NCI-H345 treated with DMSO at 0.1 percent for 48 hours (cell line): ENCODE measurements at regions not wholly inside any gene's neighbourhood (a gene's known extent, or its start where the extent isn't known, plus 50 kb on each side); places are given as distances from the start of the nearest gene placed in this dataset.

ENCODE experiments used
- DNase-seq: peaks from one replicate; lab custom pipeline; 2025; ENCODE audit not compliant: unreplicated experiment; lab: John Stamatoyannopoulos, UW

DNA sequence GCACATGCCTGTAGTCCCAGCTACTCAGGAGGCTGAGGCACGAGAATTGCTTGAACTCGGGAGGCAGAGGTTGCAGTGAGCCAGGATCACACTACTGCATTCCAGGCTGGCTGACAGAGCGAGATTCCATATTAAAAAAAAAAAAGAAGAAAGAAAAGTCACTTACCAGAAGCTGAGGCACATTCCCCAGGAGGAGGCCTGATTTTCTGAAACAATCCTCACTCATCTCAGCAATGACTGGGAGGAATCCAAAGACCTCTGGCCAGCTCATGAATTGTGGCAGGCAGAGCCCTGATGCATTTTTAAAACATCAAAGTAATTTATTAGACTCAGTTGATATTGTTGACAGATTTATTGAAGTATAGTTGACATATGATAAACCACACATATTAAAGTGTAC is 206.3 kb downstream of the FOXO1 start:
- no peak for DNase-seq

DNA sequence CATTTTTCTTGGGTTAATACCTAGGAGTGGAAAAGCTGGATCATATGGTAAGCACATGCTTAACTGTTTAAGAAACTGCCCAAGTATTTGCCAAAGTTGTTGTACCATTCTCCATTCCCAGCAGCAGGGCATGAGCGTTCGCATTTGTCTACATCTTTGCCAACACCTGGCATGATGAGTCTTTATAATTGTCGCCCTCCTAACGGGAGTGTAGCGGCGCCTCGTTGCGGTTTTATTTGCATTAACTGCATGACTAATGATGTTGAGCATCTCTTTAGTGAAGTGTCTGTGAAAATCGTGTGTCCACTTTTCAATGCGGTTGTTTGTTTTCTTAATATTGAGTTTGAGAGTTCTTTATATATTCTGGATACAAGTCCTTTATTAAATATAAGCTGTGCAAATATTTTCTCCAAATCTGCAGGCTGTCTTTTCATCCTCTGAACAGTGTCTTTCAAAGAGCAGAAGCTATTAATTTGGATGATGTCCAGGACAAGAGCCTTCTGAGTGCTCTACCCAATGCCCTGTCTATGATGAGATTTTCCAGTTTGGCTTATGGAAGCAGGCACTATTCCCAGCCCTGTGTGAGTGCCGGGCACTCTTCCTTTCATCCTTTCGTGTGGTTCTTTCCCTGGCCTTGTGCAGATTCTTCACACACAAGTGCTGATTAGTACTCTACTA is 202.0 kb downstream of the FOXO1 start:
- peak; percentile 72 for DNase-seq

DNA sequence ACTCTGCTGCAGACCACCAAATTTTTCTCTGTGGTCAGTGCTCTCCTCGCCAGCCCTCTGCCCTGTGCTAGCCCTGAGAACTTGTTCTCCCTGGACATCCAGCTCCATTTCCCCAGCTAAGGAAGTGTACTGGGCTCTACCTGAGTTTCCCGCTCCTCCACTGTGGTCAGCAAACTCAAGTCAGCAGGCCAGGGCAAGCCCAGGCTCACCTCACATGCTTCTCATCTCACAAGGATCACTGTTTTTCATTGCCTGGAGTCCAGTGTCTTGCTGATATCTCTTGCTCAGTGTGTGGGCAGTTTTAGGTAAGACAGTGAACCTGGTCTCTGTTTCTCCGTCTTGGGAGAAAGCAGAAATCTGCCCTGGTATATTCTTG is 201.4 kb downstream of the FOXO1 start:
- DNase-seq, result no peak

DNA sequence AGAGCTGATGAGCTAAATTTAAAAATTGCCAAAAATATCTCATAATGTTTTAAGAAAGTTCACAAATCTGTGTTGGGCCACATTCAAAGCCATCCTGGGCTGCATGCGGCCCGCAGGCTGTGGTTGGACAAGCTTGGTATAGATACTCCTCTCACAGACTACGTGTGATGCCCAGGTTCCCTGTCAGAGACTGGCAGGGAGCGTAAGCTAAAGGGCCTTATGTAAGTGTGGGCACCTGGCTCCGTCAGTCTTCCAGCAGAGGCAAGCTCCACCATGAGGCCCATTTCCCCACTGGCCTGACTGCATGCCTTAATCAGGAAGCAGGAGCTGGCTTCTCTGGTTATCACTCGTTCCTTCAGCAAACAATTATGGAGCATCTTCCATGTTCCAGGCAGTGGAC is 200.2 kb downstream of the FOXO1 start:
- no peak for DNase-seq

DNA sequence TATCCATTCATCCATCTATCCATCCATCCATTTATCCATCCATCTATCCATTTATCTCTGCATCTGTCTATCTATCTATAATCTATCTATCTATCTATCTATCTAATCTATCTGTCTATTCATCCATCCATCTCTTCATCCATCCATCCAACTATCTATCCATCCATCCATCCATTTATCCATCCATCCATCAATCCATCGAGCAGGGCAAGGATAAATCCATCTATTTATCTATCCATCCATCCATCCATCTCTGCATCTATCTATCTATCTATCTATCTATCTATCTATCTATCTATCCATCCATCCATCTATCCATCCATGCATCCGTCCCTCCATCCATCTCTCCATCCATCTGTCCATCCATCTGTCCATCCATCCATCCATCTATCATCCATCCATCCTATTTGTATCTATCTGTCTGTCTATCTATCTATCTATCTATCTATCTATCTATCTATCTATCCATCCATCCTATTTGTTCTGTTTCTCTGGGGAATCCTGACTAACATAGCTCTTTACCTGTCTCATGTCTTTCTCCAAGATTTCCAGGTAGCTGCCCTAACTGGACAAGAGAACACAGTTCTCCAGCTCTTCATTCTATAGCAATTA is 198.1 kb downstream of the FOXO1 start:
- DNase-seq, result no peak

DNA sequence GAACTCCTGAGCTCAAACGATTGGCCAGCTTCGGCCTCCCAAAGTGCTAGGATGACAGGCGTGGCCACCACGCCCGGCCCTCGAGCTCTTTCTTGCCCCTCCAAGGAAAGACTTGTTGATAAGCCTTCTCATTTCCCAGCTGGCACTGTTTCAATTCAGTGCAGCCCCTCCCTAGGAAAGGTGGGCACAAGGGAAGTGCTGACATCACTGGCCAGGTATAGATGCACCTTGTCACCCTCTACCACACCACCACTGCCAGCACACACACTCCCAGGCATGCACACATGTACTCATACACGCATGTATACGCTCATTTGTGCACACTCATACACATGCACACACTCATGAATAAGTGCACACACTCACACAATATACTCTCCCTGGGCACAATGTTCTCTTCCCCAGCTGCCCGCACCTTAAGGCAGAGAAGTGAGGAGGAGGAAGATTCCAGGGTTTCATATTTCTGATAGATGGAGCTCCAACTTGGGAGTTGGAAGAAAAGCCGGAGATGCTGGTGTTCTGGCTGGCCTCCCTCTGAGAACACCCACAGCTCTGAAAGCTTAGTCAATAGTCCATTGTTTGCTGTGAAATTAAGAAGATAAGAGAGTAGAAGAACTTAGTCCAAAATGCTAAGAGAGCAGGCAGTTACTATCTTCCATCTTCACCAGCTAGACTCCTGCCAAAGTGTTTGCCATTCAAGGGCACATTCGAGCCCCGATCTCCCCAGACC is 196.7 kb downstream of the FOXO1 start:
- DNase-seq, result no peak

DNA sequence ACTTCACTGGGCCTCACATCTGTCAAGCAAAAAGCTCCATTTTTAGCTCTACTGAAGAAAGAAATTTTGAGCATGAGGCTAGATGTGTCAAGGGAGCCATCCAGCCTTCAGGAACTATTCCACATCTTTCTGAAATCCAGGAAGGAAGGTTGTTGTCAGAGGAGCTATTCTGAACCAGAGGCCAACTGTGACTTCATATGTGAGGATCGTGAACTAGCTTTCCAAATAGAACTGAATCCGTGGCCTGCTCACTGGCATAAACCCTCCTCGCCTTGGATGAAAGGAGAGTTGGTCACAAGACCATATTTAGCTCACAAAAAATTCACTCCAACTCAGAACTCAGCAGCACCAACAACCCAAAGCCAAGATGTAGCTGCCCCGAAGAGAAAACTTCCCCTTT is 195.8 kb downstream of the FOXO1 start:
- no peak for DNase-seq

DNA sequence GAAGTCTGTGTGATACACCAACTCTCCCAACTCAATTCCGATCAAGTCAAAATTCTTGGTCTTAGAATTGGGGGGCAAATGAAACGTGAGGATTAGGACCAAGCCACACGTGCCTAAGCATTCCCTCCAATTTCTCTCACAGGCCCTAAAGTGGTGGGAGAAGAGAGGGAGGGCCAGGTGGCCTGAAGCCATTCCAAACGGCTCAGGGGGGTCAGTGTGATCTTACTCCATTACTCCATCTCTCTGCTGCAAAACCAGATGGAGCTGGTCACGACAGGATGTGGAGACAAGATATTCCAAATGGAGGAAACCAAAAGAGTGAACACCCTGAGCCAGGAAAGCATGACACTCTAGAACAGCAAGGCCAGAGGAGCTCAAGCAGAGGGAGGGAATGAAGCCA is 195.4 kb downstream of the FOXO1 start:
- DNase-seq, result no peak

DNA sequence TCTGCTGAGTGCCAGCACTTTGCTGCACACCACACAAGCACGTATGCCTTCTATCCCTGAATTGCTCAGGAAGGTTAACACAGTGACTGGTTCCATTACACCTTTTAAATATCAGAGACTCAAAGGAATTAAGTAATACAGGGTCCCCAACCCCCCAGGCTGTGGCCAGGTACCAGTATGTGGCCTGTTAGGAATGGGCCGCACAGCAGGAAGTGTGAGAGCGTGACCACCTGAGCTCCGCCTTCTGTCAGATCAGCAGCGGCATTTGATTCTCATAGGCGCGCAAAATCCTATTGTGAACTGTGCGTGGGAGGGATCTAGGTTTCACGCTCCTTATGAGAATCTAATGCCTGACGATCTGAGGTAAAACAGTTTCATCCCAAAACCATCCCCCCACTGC is 194.5 kb downstream of the FOXO1 start:
- DNase-seq, result no peak

DNA sequence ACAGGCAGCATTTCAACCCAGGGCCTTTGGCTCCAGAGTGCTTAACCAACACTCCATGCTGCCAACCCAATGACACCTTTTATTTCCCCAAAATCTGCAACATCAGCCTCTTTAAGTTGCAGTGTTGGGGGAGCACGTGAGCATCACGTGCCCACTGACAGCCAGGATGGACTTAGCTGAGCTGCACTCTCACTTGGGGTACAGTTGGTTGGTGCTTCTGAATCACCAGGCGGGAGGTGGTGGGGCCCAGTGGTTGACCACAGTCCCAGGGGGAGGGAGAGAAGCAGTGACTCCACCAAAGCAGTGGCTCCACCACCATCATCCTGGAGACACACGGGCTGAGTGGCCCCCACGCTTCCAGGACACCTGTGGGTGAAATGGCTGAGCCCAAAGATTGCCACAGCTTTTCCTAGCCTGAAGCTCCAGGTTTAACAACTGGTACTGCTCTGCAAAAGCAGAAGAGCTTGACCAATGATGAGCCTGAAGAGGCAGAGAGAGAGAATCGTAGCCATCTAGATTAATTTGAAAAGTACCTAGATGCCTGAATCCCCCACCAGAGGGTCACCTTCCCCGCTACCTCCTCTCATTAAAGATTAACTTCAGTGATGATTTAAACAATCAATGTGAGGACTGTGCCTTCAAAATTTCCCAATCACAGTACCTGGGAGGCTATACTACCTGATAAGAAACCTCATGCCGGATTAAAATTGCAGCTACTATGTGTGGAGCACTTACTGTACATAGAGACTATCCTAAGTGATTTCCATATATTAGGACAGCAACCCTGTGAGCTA is 193.8 kb downstream of the FOXO1 start:
- no peak for DNase-seq

DNA sequence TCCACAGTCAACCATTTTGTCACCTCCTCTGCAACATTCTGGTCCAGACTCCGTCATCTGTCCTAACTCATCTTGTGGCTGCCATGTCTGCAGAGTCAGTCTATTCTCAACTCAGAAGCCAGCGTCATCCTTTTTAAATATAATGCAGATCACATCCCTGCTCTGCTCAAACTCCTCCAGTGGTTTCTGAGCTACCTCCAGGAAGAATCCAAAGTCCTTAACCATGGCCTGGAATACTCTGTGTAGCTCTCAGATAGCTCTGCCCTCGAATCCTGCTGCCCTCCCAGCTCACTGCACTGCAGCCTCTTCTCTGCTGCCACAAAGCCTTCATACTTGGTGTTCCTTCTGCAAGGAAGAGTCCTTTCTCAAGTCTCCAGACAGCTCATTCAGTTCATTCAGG is 190.8 kb downstream of the FOXO1 start:
- DNase-seq, result no peak

DNA sequence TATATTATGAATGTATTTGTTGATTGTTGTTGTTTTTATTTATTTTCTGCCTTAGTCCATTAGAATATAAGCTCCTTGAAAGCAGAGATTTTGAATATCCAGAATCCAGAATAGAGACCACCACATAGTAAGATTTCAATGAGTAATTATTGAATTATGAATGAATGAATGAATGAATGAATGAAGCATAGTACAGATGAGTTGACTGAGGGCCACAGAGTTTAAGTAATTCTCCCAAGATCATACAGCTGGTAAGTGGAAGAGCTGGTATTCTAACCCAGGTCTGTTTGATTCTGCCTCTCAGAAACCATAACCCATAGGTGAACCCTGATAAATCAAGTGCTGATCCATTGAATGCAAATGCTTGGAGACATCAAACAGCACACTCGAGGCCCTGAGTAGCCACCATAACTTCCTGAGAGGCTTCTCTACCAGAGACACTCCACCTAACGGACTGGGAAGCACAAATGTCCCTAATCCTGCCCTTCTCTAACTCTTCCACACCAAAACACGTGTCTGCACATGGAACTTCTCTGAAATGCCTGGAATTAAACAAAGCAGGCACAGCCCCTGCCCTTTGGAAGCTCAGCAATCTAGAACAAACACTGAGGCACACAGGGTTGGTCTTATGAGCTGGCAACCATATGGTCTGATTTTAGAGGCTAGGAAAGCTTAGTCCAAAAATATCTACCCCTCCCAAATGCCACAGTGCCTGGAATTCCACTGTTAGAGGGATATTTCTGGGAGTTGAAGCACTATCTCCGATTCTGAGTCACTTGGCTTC is 190.1 kb downstream of the FOXO1 start:
- no peak for DNase-seq

DNA sequence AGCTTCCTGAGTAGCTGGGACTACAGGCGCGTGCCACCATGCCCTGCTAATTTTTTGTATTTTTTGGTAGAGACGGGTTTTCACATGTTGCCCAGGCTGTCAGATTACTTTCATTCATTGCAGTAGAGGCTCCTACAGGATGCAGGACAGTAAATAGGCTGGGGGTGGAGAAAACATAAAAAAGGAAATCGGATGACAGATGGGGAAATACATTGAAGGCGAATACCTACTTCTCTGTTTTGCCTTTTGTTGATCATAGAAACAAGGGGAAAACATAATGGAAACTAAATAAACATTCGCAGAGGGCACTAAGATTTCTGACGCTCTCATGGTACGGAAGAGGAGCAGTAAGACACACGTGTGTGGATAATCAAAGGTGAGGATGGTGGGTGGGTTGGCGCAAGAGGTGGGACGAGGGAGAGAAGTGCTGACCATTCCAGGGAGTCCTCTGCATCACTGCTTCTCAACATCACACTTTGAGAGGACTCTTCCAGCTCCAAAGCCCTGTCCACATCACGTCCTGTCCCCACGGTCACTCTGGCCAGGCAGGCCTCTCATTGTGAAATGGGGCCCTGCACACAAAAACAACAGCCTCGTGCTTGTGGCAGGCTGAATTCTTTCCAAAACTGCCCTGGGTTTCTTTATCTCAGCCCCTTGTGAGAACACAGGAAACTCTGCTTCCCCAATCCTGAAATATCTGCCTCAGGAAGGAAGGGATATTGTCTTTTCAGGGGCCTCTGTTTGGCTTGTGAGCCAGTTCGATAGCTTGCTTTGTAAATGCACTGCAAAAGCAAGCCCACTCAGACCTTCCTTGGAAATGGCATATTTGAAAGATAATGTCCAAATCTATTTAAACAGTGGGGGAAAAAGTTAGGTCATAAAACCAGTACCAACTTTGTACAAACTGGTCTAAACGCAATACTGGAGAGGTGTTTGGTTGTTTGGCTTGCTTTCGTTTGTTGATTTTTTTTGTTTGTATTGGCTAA is 188.5 kb downstream of the FOXO1 start:
- DNase-seq, result no peak

DNA sequence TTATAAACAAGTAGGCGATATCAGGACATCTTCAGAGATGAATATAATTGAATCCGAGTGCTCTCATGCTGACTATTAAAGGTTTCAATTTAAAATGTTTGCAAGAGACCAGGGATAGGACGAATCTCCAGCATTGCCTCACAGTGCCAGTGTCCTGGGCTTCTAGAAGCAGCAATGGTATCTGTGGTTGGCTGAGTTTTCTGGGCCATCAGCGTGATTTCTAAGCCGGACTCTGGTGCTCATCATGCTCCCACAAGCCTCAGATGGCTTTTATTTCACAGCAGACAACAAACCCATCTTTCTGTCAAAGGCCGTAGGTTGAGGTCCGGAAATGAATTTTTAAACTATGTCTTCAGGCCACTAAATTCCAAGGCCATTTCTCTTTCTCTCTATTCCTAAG is 187.7 kb downstream of the FOXO1 start:
- DNase-seq, result no peak

DNA sequence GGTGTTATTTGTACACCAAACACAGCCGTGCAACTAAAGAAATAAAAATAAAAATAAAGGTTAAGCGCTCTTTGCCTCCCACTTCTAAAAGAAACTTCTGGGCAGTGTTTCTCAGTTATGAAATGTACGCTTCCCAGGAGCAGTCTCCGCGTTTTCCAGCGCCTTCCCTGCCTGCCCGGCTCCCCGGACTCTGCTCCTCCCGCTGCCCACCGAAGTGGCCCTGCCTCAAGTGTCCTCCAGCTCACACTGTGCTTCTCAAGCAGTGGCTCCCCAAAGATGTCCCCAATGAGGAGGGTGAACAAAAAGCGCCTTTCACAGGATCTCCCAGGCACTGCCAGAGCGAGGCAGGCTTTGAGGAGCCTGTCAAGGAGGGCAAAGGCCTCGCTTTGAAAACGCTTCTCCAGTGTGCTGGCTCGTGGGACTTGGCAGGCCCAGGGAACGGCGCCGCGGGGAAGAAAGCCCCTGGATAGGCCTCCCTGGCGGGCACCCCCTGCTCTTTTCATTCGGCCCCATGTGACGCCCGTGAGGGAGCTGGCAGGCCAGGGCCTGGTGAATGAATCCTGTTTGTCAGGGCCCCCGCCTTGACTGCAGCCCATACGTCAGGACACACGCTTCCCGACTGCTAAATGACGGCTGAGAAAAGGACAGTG is 187.1 kb downstream of the FOXO1 start:
- no peak for DNase-seq

DNA sequence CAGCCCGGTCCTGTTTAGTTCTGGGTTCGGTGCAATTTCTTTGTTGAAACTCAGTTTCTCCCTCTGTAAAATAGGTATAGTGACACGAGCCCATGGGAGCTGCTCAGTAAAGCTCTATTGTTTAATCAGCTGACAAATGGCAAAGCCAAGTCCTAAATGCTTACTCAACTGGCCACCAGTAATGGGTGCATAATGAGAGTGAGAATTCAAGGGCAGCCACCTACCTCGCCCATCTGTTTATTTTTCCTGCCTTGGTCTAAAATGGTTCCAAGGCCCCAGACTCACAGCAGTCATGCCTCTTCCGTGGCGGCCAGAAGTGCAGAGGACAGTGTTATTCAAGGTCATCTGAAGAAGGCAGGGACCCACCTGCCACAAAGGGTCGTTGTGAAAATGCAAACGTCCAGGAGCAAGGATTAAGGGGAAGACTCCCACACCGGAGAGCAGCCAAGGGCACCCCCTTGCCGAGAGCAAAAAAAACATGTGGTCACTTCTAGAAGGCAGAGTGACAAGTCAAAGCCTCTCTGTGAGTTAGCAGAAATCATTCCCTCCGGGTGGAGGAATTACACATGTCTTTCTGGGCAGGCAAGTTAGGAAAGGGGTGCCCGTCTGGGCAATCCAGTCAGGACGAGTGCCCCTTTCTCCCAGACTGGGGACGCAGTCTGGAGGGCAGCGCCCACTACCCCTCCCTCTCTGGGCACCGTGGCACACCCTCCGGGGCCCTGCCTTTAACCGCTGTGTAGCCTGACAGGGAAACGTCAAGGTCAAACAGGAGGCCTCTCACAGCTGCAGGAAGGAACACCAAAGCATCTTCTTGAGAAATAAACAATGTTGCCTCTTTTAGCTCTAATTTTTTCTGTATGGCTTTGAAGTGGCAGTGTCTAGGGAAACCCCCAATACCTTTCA is 186.2 kb downstream of the FOXO1 start:
- DNase-seq, result no peak

DNA sequence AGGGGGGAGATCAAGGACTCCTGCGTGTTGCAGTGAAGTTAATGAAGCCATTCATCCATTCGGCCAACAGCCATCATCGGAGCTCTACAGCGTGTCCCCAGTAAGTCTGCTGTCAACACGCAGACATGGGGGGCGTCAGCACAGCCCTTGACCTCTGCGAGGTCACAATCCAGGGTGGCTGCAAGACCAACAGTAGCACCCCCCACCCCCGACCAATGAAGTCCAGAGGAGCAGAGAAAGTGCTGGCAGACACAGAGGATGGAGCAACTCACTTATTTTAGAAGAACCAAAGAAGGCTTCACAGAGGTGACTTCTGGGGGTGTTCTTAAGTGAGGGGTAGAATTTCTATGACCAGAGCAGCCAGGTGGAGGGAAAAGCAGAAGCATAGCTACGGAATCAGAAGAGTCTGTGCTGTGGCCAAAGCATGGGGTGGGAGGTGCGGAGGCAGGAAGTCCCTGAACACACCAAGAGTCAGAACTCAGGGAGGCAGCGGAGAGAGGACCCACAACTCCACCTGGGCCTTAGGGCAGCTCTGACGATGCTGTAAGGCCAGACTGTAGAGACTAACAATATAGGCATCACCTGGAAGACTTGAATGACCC is 185.4 kb downstream of the FOXO1 start:
- DNase-seq, result no peak

DNA sequence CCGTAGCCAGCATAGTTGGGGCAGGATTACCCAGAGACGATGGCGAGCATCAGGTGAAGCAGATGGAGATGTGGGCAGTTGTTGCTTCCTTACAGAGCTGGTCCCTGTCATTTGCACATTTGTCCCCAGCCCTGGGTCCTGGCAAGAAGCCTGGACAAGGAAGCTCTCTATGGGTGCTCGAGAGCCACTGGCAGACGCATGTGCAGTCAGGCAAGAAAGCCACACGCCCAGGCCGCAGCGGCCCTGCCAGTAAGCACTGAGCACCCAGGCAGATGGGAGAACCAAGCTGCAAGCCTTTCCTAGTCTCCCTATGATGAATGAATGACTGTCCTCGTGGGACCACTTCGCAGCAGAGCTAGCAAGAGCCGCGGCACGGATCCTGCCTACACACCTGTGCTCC is 182.8 kb downstream of the FOXO1 start:
- DNase-seq, result no peak
